ENCODE measurements at regions not wholly inside any gene's neighbourhood (a gene's known extent, or its start where the extent isn't known, plus 50 kb on each side); places are given as distances from the start of the nearest gene placed in this dataset.
A peak's percentile ranks its signal among the peaks of the same experiment; 100 is the strongest.

DNA sequence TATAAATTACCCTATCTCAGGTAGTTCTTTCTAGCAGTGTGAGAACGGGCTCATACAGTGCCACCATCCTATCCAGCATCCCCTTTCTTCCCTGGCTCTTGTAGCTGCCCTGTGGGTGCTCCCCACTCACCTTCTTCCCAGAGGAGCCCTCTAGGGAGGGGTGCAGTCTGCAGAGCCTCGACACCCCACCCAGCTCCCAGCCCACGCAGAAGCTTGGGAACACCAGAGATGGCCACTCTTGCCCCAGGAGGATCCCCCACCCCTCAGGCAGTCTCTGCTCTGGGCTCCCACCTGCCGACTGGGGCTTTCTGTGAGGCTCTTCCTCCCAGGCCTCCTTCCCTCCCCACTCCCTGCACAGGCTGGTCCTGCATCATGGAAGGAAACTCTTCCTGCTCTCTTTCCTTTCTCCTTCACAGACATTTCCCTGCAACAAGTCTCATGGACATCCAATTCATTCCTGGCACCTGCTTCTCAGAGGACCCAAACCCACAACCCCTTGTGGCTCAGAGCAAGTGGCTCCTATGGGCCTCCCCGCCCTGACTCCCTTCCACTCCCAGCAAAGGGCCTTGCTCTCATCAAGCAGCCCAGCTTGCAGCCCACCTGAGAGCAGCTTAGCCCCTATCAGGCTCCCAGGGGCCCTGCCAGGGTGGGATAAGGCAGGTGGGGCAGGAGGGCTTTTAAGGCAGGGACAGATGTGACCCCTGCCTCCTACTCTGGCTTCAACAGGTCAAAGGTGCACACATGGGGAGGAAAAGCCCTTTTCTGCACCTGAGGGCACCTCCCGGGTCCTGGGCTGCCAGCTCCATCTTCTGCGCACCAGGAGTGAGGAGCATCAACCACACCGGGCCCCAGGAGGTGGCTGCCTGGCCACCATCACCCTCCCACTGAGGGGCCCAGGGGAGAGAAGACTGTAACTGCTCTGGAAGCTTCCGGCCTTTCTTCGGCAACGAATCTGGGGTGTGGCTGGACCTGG, 263.8 kb upstream of the TNRC6C start:
- H3K27me3 Mint-ChIP-seq (ENCODE audit: low read depth): peaks cover 93% of the 10 kb centered on the region
- H3K27ac Mint-ChIP-seq (ENCODE audit: unreplicated experiment): no peak overlapping the region
- H3K36me3 Mint-ChIP-seq (ENCODE audit: low read depth): no peaks in the 10 kb centered on the region
- H3K4me1 Mint-ChIP-seq: peaks cover 17% of the 10 kb centered on the region
- TF ChIP-seq, protein P1, sequence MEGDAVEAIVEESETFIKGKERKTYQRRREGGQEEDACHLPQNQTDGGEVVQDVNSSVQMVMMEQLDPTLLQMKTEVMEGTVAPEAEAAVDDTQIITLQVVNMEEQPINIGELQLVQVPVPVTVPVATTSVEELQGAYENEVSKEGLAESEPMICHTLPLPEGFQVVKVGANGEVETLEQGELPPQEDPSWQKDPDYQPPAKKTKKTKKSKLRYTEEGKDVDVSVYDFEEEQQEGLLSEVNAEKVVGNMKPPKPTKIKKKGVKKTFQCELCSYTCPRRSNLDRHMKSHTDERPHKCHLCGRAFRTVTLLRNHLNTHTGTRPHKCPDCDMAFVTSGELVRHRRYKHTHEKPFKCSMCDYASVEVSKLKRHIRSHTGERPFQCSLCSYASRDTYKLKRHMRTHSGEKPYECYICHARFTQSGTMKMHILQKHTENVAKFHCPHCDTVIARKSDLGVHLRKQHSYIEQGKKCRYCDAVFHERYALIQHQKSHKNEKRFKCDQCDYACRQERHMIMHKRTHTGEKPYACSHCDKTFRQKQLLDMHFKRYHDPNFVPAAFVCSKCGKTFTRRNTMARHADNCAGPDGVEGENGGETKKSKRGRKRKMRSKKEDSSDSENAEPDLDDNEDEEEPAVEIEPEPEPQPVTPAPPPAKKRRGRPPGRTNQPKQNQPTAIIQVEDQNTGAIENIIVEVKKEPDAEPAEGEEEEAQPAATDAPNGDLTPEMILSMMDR (conservative IDR thresholded peaks at IDR 0.05): no peak
- H3K4me3 Mint-ChIP-seq: no peak overlapping the region
- no peak for DNase-seq (ENCODE audit: low read depth, low spot score)
- no peaks in the 10 kb centered on the region for H3K9me3 Mint-ChIP-seq

DNA sequence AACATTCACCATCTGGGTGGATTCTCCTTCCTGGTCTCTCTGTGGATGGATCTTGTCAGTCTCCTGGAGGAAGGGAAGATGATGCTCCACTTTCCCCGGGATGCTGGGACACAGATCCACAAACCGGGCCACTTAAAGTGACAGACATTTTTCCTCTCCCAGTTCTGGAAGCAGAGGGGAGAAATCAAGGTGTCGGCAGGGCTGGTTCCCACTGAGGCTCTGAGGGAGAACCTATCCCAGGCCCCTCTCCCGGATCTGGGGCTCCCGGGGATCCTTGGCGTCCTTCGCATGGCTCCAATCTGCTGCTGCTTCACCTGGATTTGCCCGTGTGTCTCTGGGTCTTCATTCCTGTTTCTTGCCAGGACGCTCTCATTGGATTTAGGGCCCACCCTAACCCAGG, 263.1 kb upstream of the TNRC6C start:
- H3K4me1 Mint-ChIP-seq: peaks cover 17% of the 10 kb centered on the region
- peaks cover 93% of the 10 kb centered on the region for H3K27me3 Mint-ChIP-seq (ENCODE audit: low read depth)
- H3K27ac Mint-ChIP-seq (ENCODE audit: unreplicated experiment): no peak overlapping the region
- H3K36me3 Mint-ChIP-seq (ENCODE audit: low read depth): no peaks in the 10 kb centered on the region
- no peak overlapping the region for H3K4me3 Mint-ChIP-seq
- TF ChIP-seq, protein P1 (conservative IDR thresholded peaks at IDR 0.05): no peak
- DNase-seq (ENCODE audit: low read depth, low spot score): no peak
- H3K9me3 Mint-ChIP-seq: no peaks in the 10 kb centered on the region

DNA sequence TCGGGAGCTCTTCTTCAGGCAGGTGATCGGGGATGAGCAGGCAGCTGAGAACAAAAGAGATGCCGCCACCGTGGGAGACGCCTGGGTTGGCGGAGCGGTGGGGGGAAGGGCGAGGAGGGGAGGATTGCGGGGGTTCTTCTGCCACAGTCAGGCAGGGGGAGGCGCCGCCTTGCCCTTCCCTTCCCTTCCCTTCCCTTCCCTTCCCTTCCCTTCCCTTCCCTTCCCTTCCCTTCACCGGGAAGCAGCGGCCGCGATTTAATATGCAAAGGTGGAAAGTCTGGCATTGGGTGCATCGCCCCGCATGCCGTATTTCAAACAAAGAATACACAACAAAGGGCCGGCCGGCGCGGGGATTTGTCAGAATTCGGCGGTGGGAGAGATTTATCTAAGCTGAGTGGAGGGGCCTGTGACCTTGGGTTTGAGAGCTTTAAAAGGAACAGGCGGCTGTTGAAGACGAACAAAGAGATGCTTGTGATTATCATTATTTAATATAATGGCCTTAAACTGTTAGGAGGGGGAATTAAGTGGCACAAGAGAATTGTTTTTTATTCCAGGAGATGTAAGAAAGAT, 262.3 kb upstream of the TNRC6C start:
- H3K27me3 Mint-ChIP-seq (ENCODE audit: low read depth): peaks cover 93% of the 10 kb centered on the region
- TF ChIP-seq, protein P1 (conservative IDR thresholded peaks at IDR 0.05): no peak
- DNase-seq (ENCODE audit: low read depth, low spot score): peak; percentile 48
- no peaks in the 10 kb centered on the region for H3K9me3 Mint-ChIP-seq
- peak overlapping the region; percentile 75 for H3K4me3 Mint-ChIP-seq
- H3K36me3 Mint-ChIP-seq (ENCODE audit: low read depth): no peaks in the 10 kb centered on the region
- peaks cover 17% of the 10 kb centered on the region for H3K4me1 Mint-ChIP-seq
- H3K27ac Mint-ChIP-seq (ENCODE audit: unreplicated experiment): peak overlapping the region; percentile 76

DNA sequence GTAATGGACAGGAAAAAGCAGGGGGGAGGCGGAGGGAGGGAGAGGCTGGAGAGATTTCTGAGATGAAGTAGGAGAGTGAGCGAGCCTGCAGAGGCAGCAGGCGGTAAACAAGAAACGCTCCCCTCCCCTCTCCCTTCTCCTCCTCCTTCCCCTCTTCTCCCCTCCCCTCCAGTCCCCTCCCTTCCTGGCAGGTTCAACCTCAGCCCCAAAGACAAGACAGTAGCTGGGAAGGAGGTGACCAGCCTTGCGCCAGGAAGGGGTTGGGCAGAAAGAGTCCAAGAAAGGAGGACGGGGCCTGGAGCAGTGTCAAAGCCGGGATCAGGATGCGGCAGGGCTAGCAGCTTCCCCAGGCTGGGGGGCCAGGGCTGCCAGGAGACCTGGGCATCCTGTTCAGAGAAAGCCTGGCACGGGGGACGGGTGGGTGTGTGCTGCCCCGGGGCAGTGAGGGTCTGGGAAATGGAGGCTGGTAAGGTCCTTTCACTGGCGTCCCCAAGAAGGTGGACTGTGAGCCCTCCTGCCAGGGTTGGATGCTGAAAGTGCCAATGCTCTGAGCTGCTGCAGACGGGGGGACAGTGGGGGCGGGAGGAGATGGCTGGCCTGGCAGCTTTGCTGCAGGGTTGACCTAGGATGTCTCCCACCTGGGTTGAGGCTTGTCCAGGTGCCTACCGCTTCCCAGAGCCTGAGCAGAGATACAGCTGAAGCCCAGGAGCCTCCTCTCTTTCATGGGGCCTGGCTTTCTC, 261.6 kb upstream of the TNRC6C start:
- Mint-ChIP-seq H3K4me1 (peaks cover 17% of the 10 kb centered on the region), H3K27ac (ENCODE audit: unreplicated experiment) (peak overlapping the region; percentile 76), H3K4me3 (peak overlapping the region; percentile 75), H3K36me3 (ENCODE audit: low read depth) (no peaks in the 10 kb centered on the region), H3K9me3 (no peaks in the 10 kb centered on the region), H3K27me3 (ENCODE audit: low read depth) (peaks cover 93% of the 10 kb centered on the region)
- TF ChIP-seq, protein P1 (conservative IDR thresholded peaks at IDR 0.05): no peak
- DNase-seq (ENCODE audit: low read depth, low spot score): no peak

Data from neural crest cell (in vitro differentiated cells).